Fibroblast of skin of abdomen (primary cell): ENCODE measurements at regions not wholly inside any gene's neighbourhood (a gene's known extent, or its start where the extent isn't known, plus 50 kb on each side); places are given as distances from the start of the nearest gene placed in this dataset.
"Not testable (repeated sequence)": the region's sequence is repeated elsewhere in the genome, so short reads cannot be mapped to it uniquely, and the experiment has no call there.

Experiments
- DNase-seq: peaks from one replicate; pipeline ENCODE4 v3.0.0-alpha.2; 2013

DNA sequence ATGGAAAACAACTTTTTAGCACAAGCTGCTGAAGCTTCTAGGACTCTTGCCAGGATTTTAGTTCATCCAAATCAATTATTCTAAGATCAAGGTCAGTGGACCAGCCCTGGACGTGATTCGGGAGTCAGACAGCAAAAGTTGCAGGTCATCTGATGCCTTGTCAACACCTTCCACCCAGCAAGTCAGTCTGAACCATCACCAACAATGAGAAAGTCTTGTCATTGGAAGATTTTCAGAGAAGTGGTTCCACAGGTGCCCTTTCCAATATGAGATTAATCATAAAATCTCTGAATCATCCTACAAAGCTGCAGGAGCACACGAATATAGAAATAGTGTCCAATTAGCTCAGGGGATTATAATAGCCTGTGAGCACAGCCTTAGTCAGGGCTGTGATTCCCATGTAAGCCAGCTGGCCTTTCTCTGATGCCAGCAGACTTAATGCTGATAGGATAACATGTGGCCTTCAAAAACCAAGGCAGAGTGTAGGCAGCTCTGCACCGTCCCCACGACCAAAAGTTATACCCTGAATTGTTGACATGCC is 445.0 kb upstream of the TRPC7 start:
- peak; percentile 81 for DNase-seq

- DNase-seq: no peak
These were observed 444.0 kb upstream of the TRPC7 start for GRCh38 chr5:136809382-136809781.

DNA sequence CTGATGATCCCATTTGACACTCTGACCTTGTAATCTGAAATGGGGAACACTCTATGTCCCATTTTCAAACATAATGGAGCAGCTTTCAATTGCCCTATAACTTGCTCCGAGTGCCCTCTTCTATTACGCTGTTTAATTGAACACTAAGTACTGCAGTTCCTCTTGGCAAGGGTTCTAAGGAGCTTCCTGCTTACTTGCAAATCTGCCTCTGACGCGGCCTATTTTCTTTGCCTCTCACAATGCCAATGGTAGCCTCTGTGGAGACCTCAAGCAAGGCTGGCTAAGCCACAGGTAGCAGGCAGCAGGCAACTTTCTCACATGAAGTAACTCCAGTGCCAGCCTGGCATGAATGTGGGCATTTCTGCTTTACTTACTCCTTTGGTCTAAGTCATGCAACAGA is 443.4 kb upstream of the TRPC7 start:
- DNase-seq: no peak

- no peak for DNase-seq
These were observed 440.1 kb upstream of the TRPC7 start for GRCh38 chr5:136805466-136805865.

- DNase-seq: no peak
These were observed 437.0 kb upstream of the TRPC7 start for GRCh38 chr5:136802383-136802782.

- DNase-seq: no peak
These were observed 434.5 kb upstream of the TRPC7 start for GRCh38 chr5:136799806-136800372.

DNA sequence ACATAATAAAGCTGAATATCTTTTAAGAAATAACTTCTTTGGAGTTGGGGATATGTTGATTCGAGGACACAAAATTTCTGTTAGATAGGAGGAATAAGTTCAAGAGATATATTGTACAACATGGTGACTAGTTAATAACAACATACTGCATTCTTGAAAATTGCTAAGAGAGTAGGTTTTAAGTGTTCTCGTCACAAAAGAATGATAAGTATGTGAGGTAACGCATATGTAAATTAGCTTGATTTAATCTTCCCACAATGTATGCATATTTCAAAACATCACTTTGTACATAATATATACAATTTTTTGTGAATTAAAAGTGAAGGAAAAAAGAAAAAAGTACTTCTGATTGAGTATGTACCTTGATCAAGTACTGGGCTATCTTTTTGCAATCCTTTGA is 428.0 kb upstream of the TRPC7 start:
- no peak for DNase-seq

- DNase-seq: peak; percentile 85
These were observed 416.1 kb upstream of the TRPC7 start for GRCh38 chr5:136781464-136781863.

DNA sequence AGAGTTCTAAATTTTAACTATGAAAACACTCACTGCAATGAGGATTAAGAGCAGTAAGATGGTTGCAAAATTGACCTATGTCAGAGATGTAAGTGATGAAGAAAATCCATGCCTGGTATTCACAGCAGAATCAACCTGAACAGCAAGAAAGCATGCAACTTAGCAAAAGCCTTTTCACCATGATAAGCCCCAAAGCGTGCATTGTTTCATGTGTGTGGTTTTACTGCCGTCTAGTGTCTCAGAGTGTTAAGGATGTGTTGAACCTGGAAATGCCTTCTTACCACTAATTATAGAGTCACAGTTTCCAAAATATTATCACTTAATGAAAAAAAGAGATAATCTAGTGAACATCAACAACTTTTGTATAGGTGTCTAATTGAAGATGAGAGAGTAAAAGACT is 415.2 kb upstream of the TRPC7 start:
- DNase-seq: no peak

- peak; percentile 70 for DNase-seq
These were observed 410.9 kb upstream of the TRPC7 start for GRCh38 chr5:136776022-136776927.

- no peak for DNase-seq
These were observed 407.1 kb upstream of the TRPC7 start for GRCh38 chr5:136772491-136772890.

- DNase-seq: peak; percentile 75
These were observed 404.7 kb upstream of the TRPC7 start for GRCh38 chr5:136769900-136770684.

GRCh38 chr5:136769093-136769492 is 403.7 kb upstream of the TRPC7 start:
- DNase-seq: no peak

GRCh38 chr5:136768457-136768856 is 403.1 kb upstream of the TRPC7 start:
- no peak for DNase-seq

GRCh38 chr5:136766456-136766855 is 401.1 kb upstream of the TRPC7 start:
- DNase-seq: no peak

- DNase-seq: no peak
These were observed 399.3 kb upstream of the TRPC7 start for GRCh38 chr5:136764601-136765000.

DNA sequence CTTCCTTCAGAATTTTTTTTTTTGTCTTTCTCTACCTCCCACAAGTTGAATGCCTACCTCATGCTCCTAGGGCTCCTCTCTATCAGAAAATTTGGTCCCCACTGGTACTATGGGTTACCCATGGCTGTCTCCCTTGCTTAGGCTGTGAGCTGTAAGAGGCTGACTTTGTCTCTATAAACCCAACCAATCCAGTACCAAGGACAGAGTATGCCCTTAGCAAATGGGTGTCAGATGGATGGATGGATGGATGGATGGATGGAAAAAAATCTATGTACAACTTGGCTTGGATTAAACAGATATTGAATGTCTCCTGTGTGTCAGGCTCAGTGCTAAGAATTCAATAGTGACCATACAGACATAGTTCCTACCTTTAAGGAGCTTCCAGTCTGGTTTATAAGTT is 398.2 kb upstream of the TRPC7 start:
- no peak for DNase-seq

- DNase-seq: no peak
These were observed 388.9 kb upstream of the TRPC7 start for GRCh38 chr5:136754216-136754615.

DNA sequence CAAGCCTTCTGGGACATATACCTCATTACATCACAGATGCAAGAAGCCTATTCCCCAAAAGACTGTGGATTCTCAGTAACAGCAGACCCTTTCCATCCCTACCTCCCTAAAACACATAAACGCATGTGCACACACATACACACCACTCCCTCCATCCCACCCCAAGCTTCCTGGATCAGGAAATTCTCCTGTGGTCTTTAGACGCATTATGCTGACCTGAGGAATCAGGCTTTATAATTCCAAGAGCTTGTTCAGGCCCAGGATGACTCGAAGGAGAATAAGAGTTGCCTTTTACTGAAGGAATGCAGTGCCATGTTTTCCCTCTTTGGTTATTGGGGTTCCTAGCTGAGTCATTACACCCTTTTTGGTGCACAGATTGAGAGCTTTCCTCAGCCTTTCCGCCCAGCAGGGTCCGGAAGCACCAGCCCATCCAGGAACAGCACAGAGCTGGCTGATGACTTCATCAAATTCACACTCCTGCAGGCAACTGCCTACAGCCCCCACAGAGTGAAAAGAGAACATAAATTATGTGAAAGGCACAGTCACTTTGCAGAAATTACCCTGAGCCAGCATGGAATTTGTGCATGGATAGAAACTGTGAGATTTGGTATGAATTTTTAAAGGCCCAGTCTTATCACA is 385.0 kb upstream of the TRPC7 start:
- peak; percentile 60 for DNase-seq

DNA sequence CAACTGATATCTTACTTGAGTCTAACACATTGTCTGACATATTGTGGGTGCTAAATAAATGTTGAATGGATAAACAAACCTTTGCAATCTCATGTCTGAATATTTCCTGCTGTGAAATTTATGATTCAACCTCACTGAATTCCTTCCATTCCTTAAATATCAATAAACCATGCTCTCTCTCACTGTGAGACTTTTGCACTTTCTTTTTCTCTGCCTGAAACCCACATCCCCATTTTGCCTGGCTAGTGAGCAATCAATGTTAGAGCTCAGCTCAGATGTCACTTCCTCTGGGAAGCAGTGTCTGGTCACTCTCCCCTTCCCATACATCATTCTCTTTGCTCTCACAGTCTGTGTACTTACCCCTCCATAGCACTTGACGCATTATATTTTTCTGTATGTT is 383.7 kb upstream of the TRPC7 start:
- peak; percentile 52 for DNase-seq

DNA sequence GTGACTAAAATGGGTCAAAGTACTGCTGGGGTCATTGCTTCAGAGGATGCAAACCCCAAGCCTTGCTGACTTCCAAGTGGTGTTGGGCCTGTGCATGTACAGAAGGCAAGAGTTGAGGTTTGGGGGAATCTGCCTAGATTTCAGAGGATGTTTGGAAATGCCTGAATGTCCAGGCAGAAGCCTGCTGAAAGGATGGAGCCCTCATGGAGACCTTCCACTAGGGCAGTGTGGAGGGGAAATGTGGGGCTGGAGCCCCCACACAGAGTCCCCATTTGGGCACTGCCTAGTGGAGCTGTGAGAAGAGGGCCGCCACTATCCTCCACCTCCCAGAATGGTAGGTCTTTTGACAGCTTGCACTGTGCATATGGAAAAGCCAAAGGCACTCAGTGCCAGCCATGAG is 377.7 kb upstream of the TRPC7 start:
- DNase-seq: no peak

- peak; percentile 20 for DNase-seq
These were observed 374.9 kb upstream of the TRPC7 start for GRCh38 chr5:136740228-136740627.

DNA sequence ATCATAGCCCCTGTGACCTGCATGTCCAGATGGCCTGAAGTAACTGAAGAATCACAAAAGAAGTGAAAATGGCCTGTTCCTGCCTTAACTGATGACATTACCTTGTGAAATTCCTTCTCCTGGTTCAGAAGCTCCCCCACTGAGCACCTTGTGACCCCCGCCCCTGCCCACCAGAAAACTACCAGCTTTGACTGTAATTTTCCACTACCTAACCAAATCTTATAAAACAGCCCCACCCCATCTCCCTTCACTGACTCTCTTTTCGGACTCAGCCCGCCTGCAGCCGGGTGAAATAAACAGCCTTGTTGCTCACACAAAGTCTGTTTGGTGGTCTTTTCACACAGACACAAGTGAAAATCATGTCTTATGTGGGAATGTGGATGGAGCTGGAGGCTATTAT is 373.9 kb upstream of the TRPC7 start:
- DNase-seq: not testable (repeated sequence)
